ENCODE measurements at regions not wholly inside any gene's neighbourhood (a gene's known extent, or its start where the extent isn't known, plus 50 kb on each side); places are given as distances from the start of the nearest gene placed in this dataset.

DNA sequence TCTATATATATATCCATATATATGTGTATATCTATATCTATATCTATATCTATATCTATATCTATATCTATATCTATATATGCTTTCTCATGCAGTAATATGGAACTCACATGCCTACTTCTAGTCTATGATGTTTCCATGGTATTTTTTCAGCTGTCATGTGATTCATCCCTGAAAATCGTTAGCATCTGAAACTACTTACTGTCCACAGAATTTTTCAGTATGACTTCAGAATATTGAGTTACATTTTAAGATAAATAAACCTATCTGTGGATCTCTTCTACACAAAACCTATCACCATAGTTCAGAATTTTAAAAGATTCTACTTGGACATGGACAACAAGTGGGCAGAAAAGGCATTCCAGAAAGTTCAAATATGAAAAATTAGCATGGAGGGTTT lies 855.1 kb upstream of the INTU start:
- TF ChIP-seq, protein P1, sequence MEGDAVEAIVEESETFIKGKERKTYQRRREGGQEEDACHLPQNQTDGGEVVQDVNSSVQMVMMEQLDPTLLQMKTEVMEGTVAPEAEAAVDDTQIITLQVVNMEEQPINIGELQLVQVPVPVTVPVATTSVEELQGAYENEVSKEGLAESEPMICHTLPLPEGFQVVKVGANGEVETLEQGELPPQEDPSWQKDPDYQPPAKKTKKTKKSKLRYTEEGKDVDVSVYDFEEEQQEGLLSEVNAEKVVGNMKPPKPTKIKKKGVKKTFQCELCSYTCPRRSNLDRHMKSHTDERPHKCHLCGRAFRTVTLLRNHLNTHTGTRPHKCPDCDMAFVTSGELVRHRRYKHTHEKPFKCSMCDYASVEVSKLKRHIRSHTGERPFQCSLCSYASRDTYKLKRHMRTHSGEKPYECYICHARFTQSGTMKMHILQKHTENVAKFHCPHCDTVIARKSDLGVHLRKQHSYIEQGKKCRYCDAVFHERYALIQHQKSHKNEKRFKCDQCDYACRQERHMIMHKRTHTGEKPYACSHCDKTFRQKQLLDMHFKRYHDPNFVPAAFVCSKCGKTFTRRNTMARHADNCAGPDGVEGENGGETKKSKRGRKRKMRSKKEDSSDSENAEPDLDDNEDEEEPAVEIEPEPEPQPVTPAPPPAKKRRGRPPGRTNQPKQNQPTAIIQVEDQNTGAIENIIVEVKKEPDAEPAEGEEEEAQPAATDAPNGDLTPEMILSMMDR (IDR thresholded peaks at IDR 0.05; ENCODE audit: low read length): no peak
- no peak for TF ChIP-seq EZH2 (optimal IDR thresholded peaks at IDR 0.05; ENCODE audit: low read depth, low read length)
